AG09319 (cell line): ENCODE measurements at regions not wholly inside any gene's neighbourhood (a gene's known extent, or its start where the extent isn't known, plus 50 kb on each side); places are given as distances from the start of the nearest gene placed in this dataset.

ENCODE experiments used
- DNase-seq: peaks from one replicate; pipeline ENCODE4 v3.0.0-alpha.2; 2010; ENCODE audit warnings: low read depth; ENCODE audit errors: extremely low read depth
- CTCF ChIP-seq: IDR thresholded peaks from 2 replicates; pipeline ENCODE4 v1.5.1; 2011; ENCODE audit warnings: low read depth, mild to moderate bottlenecking, inconsistent platforms, low read length, moderate library complexity

DNA sequence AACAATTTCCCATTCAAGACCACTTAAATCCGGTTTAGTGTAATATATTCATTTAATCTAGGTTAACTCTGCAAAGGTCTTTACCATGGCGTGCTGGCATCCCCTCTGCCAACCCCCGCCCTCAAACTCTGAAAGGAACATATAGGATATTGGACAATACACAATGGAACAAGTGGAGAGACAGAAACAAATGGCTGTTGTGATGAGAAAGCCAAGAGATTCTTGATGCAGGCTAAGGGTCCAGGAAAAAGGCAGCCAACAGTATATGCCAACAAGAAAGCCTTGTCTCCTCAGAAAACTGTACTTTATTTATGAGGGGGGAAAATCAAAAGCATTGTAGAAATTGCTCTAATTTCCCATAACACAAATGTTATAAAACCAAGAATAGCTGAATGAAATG, 407.3 kb upstream of the SGCG start:
- DNase-seq, result no peak
- no peak for TF ChIP-seq CTCF

GRCh38 chr13:22776394-22777186, 404.2 kb upstream of the SGCG start:
- no peak for TF ChIP-seq CTCF
- DNase-seq, result no peak

DNA sequence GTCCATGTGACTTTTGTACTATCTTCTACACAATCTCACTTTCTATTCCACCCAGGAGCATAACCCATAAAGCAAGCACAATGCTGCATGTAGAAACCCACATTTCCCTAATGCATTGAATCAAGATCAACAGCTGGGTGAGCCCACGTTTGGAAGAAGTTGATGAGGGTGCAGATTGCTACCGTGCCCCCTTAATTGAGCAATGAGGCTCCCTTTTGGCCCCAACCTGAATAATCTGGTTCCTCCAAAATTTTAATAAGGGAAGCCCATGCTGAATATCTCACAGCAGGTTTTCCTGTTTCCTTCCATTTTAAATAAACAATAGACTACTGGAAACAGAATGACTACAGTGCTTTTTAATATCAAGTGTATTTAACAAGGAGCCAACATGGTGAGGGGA, 403.6 kb upstream of the SGCG start:
- no peak for DNase-seq
- no peak for TF ChIP-seq CTCF

- no peak for DNase-seq
- no peak for TF ChIP-seq CTCF
These were observed 391.7 kb upstream of the SGCG start for GRCh38 chr13:22789027-22789593.

- no peak for DNase-seq
- TF ChIP-seq CTCF, result no peak
These were observed 390.9 kb upstream of the SGCG start for GRCh38 chr13:22789916-22790315.

- TF ChIP-seq CTCF, result no peak
- no peak for DNase-seq
These were observed 387.1 kb upstream of the SGCG start for GRCh38 chr13:22793598-22794134.
